CD14-positive monocyte (primary cell): ENCODE measurements at regions not wholly inside any gene's neighbourhood (a gene's known extent, or its start where the extent isn't known, plus 50 kb on each side); places are given as distances from the start of the nearest gene placed in this dataset.

Experiments
- DNase-seq, 3 donors: peaks; one replicate each; pipeline ENCODE4 v3.0.0-alpha.2; 2011 to 2022
- H2AFZ ChIP-seq: 2 replicates; pipeline ENCODE4 v1.6.0; 2012; ENCODE audit warnings: mild to moderate bottlenecking, low read depth, low read length, inconsistent platforms; ENCODE audit not compliant: insufficient read depth, poor library complexity, severe bottlenecking
- H3K27ac ChIP-seq, 2 donors: 1 replicate in 1 of 2; 2 replicates in 1 of 2; pipeline ENCODE4 v1.5.1; 2012 to 2013; ENCODE audit warnings: low read length in 2 of 2, control low read depth in 1 of 2, inconsistent platforms in 1 of 2, low read depth in 1 of 2, mild to moderate bottlenecking in 1 of 2
- H3K27me3 ChIP-seq, 2 donors: one replicate each; pipeline versions ENCODE4 v1.6.0 to v1.6.1; 2011 to 2013; ENCODE audit warnings: low read length in 2 of 2; ENCODE audit not compliant: control insufficient read depth in 2 of 2, insufficient read depth in 2 of 2
- H3K36me3 ChIP-seq, 2 donors: replicated peaks in 1 of 2; 1 replicate in 1 of 2; 2 replicates in 1 of 2; pipeline versions ENCODE4 v1.5.1 to v1.6.1; 2012 to 2013; ENCODE audit warnings: low read length in 2 of 2, control low read depth in 1 of 2, inconsistent platforms in 1 of 2, mild to moderate bottlenecking in 1 of 2; ENCODE audit not compliant: insufficient read depth in 2 of 2, control insufficient read depth in 1 of 2
- H3K4me1 ChIP-seq, 2 donors: 1 replicate in 1 of 2; 2 replicates in 1 of 2; pipeline versions ENCODE4 v1.5.1 to v1.6.1; 2012 to 2013; ENCODE audit warnings: low read length in 2 of 2, control low read depth in 1 of 2, inconsistent platforms in 1 of 2, mild to moderate bottlenecking in 1 of 2, moderate library complexity in 1 of 2; ENCODE audit not compliant: insufficient read depth in 2 of 2, control insufficient read depth in 1 of 2
- H3K4me2 ChIP-seq: replicated peaks from 2 replicates; pipeline ENCODE3; 2012; ENCODE audit warnings: low read length, moderate library complexity, mild to moderate bottlenecking; ENCODE audit not compliant: poor library complexity, severe bottlenecking; ENCODE audit errors: extremely low read depth
- H3K4me3 ChIP-seq, 3 experiments: fragments of 200-600 bp in 1 of 3; sonication (generic) in 1 of 3; replicated peaks in 1 of 3; 1 replicate in 2 of 3; 2 replicates in 1 of 3; pipeline ENCODE4 v1.5.1; 2011 to 2013; ENCODE audit warnings: low read length in 3 of 3, mild to moderate bottlenecking in 3 of 3, control low read depth in 2 of 3, low read depth in 2 of 3, inconsistent platforms in 1 of 3, moderate library complexity in 1 of 3
- H3K79me2 ChIP-seq: 2 replicates; pipeline ENCODE4 v1.6.0; 2012; ENCODE audit warnings: mild to moderate bottlenecking, control low read depth, inconsistent platforms, low read length, moderate library complexity; ENCODE audit not compliant: insufficient read depth
- H3K9ac ChIP-seq: 2 replicates; pipeline ENCODE4 v1.6.0; 2017; ENCODE audit warnings: low read length, mild to moderate bottlenecking; ENCODE audit not compliant: insufficient read depth, poor library complexity, severe bottlenecking
- H3K9me3 ChIP-seq, 2 donors: replicated peaks in 1 of 2; 1 replicate in 1 of 2; 2 replicates in 1 of 2; pipeline versions ENCODE4 v1.5.1 to v1.6.1; 2012 to 2013; ENCODE audit warnings: low read length in 2 of 2, control low read depth in 1 of 2; ENCODE audit not compliant: control insufficient read depth in 1 of 2, insufficient read depth in 1 of 2
- H4K20me1 ChIP-seq: 2 replicates; pipeline ENCODE4 v1.6.0; 2012; ENCODE audit warnings: mild to moderate bottlenecking, low read length, control low read depth, moderate library complexity; ENCODE audit not compliant: insufficient read depth
- H3K27ac Mint-ChIP-seq, 7 donors: one replicate each; pipeline ENCODE4 v1.8.0; 2020; ENCODE audit warnings: mild to moderate bottlenecking in 7 of 7, mixed read lengths in 7 of 7, moderate library complexity in 6 of 7, inconsistent platforms in 2 of 7
- H3K27me3 Mint-ChIP-seq, 3 donors: one replicate each; pipeline ENCODE4 v1.8.0; 2021 to 2022; ENCODE audit warnings: low read depth in 3 of 3, mild to moderate bottlenecking in 3 of 3, mixed read lengths in 3 of 3, moderate library complexity in 3 of 3, inconsistent platforms in 1 of 3
- H3K36me3 Mint-ChIP-seq, 2 donors: one replicate each; pipeline ENCODE4 v1.8.0; 2020; ENCODE audit warnings: mixed read lengths in 2 of 2, inconsistent platforms in 1 of 2, mild to moderate bottlenecking in 1 of 2
- H3K4me1 Mint-ChIP-seq: one replicate; pipeline ENCODE4 v1.8.0; 2020; ENCODE audit warnings: mild to moderate bottlenecking, mixed read lengths
- H3K4me3 Mint-ChIP-seq, 2 donors: one replicate each; pipeline ENCODE4 v1.8.0; 2020; ENCODE audit warnings: mild to moderate bottlenecking in 2 of 2, mixed read lengths in 2 of 2, moderate library complexity in 1 of 2
- H3K9me3 Mint-ChIP-seq, 7 donors: one replicate each; pipeline ENCODE4 v1.8.0; 2020 to 2022; ENCODE audit warnings: mixed read lengths in 7 of 7, mild to moderate bottlenecking in 6 of 7, moderate library complexity in 6 of 7, inconsistent platforms in 2 of 7
- CTCF ChIP-seq: fragments of 200-600 bp; IDR thresholded peaks from one replicate; pipeline ENCODE4 v1.8.0; 2022; ENCODE audit warnings: antibody characterized with exemption, mild to moderate bottlenecking
- WGBS: methylation state at CpG from one replicate; pipeline ENCODE4 v1.1.5; 2013; ENCODE audit warnings: missing lambda C conversion rate; ENCODE audit not compliant: insufficient coverage; 5-methylcytosine and 5-hydroxymethylcytosine counted together
- intact Hi-C, 2 donors: fragments of 100-400 bp; cut with micrococcal nuclease; formaldehyde crosslinking; loops; one replicate each; pipeline versions ENCODE4 v1.15.0 to v1.15.1; 2023

GRCh38 chr18:38353149-38353548, 787.6 kb upstream of the CELF4 start:
- no peaks in the 10 kb centered on the region for H4K20me1 ChIP-seq
- no peaks in the 10 kb centered on the region for H3K27me3 ChIP-seq
- no peak for TF ChIP-seq CTCF
- Mint-ChIP-seq H3K4me3 (no peak overlapping the region), H3K36me3 (no peaks in the 10 kb centered on the region), H3K4me1 (no peaks in the 10 kb centered on the region), H3K27me3 (peaks cover 0 to 3% (median 0%) of the 10 kb centered on the region in 3 donors), H3K27ac (no peak overlapping the region), H3K9me3 (peaks cover 0 to 5% (median 0%) of the 10 kb centered on the region in 7 donors)
- H3K9me3 ChIP-seq = no peaks in the 10 kb centered on the region
- no peaks in the 10 kb centered on the region for H3K79me2 ChIP-seq
- DNase-seq = no peak
- no peak overlapping the region for H3K27ac ChIP-seq
- no peak overlapping the region for H3K4me2 ChIP-seq
- no peaks in the 10 kb centered on the region for H3K4me1 ChIP-seq
- intact Hi-C loops = no loop called here
- H3K36me3 ChIP-seq = no peaks in the 10 kb centered on the region
- H3K9ac ChIP-seq = no peak overlapping the region
- no peak overlapping the region for H2AFZ ChIP-seq
- no peak overlapping the region for H3K4me3 ChIP-seq

GRCh38 chr18:38350141-38350540, 784.5 kb upstream of the CELF4 start:
- TF ChIP-seq CTCF = no peak
- Mint-ChIP-seq H3K36me3 (no peaks in the 10 kb centered on the region), H3K4me3 (no peak overlapping the region), H3K4me1 (no peaks in the 10 kb centered on the region), H3K27me3 (peaks cover 0 to 3% (median 0%) of the 10 kb centered on the region in 3 donors), H3K9me3 (peaks cover 0 to 5% (median 0%) of the 10 kb centered on the region in 7 donors), H3K27ac (no peak overlapping the region)
- Histone ChIP-seq H3K36me3 (no peaks in the 10 kb centered on the region), H3K4me3 (no peak overlapping the region), H4K20me1 (no peaks in the 10 kb centered on the region), H3K79me2 (no peaks in the 10 kb centered on the region), H3K9ac (no peak overlapping the region), H3K27me3 (no peaks in the 10 kb centered on the region), H3K27ac (no peak overlapping the region), H3K4me1 (no peaks in the 10 kb centered on the region), H3K9me3 (no peaks in the 10 kb centered on the region), H2AFZ (no peak overlapping the region), H3K4me2 (no peak overlapping the region)
- no CpG with 5 or more reads among the region's 2 CpGs for WGBS
- DNase-seq = no peak
- intact Hi-C loops = no loop called here
